Stimulated activated naive CD8-positive, alpha-beta T cell treated with anti-CD3 and anti-CD28 coated beads, Interleukin-15, amount 100 ng/mL, for 72 hours (primary cell): ENCODE measurements at regions not wholly inside any gene's neighbourhood (a gene's known extent, or its start where the extent isn't known, plus 50 kb on each side); places are given as distances from the start of the nearest gene placed in this dataset.
A peak's percentile ranks its signal among the peaks of the same experiment; 100 is the strongest.
"Not testable (repeated sequence)": the region's sequence is repeated elsewhere in the genome, so short reads cannot be mapped to it uniquely, and the experiment has no call there.

Experiments
- ATAC-seq: fragments of 150-1000 bp; cut with Tn5 transposase; 2 replicates; pipeline ENCODE4 v1.10.0; 2021; ENCODE audit warnings: mild to moderate bottlenecking, moderate library complexity
- DNase-seq, 2 donors: peaks; one replicate each; pipeline ENCODE4 v3.0.0; 2021 to 2022
- H3K27ac Mint-ChIP-seq, 2 donors: one replicate each; pipeline ENCODE4 v1.8.0; 2022; ENCODE audit warnings: mild to moderate bottlenecking in 2 of 2, mixed read lengths in 2 of 2, moderate library complexity in 2 of 2
- H3K27me3 Mint-ChIP-seq: one replicate; pipeline ENCODE4 v1.8.0; 2022; ENCODE audit warnings: mixed read lengths
- H3K4me1 Mint-ChIP-seq: one replicate; pipeline ENCODE4 v1.8.0; 2022; ENCODE audit warnings: mild to moderate bottlenecking, mixed read lengths
- H3K4me3 Mint-ChIP-seq, 2 donors: one replicate each; pipeline ENCODE4 v1.8.0; 2022; ENCODE audit warnings: mild to moderate bottlenecking in 2 of 2, mixed read lengths in 2 of 2, moderate library complexity in 1 of 2
- H3K9me3 Mint-ChIP-seq, 2 donors: one replicate each; pipeline ENCODE4 v1.8.0; 2022; ENCODE audit warnings: mixed read lengths in 2 of 2

GRCh38 chr9:97248252-97248651 is 59.2 kb upstream of the CCDC180 start:
- not testable (repeated sequence) for H3K4me1 Mint-ChIP-seq, H3K27me3 Mint-ChIP-seq, H3K9me3 Mint-ChIP-seq, H3K4me3 Mint-ChIP-seq, ATAC-seq, DNase-seq, H3K27ac Mint-ChIP-seq

GRCh38 chr9:97243606-97244005 is 63.9 kb upstream of the CCDC180 start:
- no peak for ATAC-seq
- H3K27me3 Mint-ChIP-seq = no peaks in the 10 kb centered on the region
- peaks cover 9% of the 10 kb centered on the region for H3K4me1 Mint-ChIP-seq
- H3K9me3 Mint-ChIP-seq = no peaks in the 10 kb centered on the region
- no peak overlapping the region for H3K4me3 Mint-ChIP-seq
- H3K27ac Mint-ChIP-seq = no peak overlapping the region
- no peak for DNase-seq

GRCh38 chr9:97241430-97241829 is 66.0 kb upstream of the CCDC180 start:
- not testable (repeated sequence) for H3K27me3 Mint-ChIP-seq, H3K27ac Mint-ChIP-seq, H3K4me3 Mint-ChIP-seq, ATAC-seq, H3K9me3 Mint-ChIP-seq, DNase-seq
- peaks cover 18% of the 10 kb centered on the region for H3K4me1 Mint-ChIP-seq

GRCh38 chr9:97237951-97238889 is 69.2 kb upstream of the CCDC180 start:
- peak; percentile 78 to 88 for DNase-seq
- H3K27me3 Mint-ChIP-seq = no peaks in the 10 kb centered on the region

GRCh38 chr9:97237311-97237786 is 70.1 kb upstream of the CCDC180 start:
- ATAC-seq (no peak), DNase-seq (no peak)
- Mint-ChIP-seq H3K27ac (peak overlapping the region; percentile 42 to 84), H3K4me1 (peaks cover 18% of the 10 kb centered on the region), H3K27me3 (no peaks in the 10 kb centered on the region), H3K9me3 (no peaks in the 10 kb centered on the region), H3K4me3 (peak overlapping the region; percentile 88 to 92)

More at GRCh38 chr9:97237951-97238889, 69.2 kb upstream of the CCDC180 start:
- ATAC-seq = peak; percentile 98
- peak overlapping the region; percentile 88 to 92 for H3K4me3 Mint-ChIP-seq
- H3K4me1 Mint-ChIP-seq = peaks cover 18% of the 10 kb centered on the region
- no peaks in the 10 kb centered on the region for H3K9me3 Mint-ChIP-seq
- peak overlapping the region; percentile 89 to 97 for H3K27ac Mint-ChIP-seq

GRCh38 chr9:97233009-97233400 is 74.5 kb upstream of the CCDC180 start:
- H3K4me1 Mint-ChIP-seq, H3K9me3 Mint-ChIP-seq, H3K27ac Mint-ChIP-seq, DNase-seq, H3K4me3 Mint-ChIP-seq, ATAC-seq, H3K27me3 Mint-ChIP-seq: not testable (repeated sequence)

GRCh38 chr9:97232060-97233008 is 75.1 kb upstream of the CCDC180 start:
- not testable (repeated sequence) for ATAC-seq, H3K4me1 Mint-ChIP-seq, H3K27ac Mint-ChIP-seq, H3K4me3 Mint-ChIP-seq, H3K27me3 Mint-ChIP-seq, DNase-seq, H3K9me3 Mint-ChIP-seq

GRCh38 chr9:97222393-97222792 is 85.1 kb upstream of the CCDC180 start:
- Mint-ChIP-seq H3K27me3 (peaks cover 72% of the 10 kb centered on the region), H3K4me3 (peak overlapping the region; percentile 9 to 92)
- DNase-seq, ATAC-seq, H3K9me3 Mint-ChIP-seq, H3K27ac Mint-ChIP-seq, H3K4me1 Mint-ChIP-seq: not testable (repeated sequence)

- H3K9me3 Mint-ChIP-seq, H3K4me1 Mint-ChIP-seq: not testable (repeated sequence)
- Mint-ChIP-seq H3K27me3 (peaks cover 78% of the 10 kb centered on the region), H3K27ac (peak overlapping the region; percentile 0 to 83), H3K4me3 (peak overlapping the region; percentile 81 to 92)
- DNase-seq (peak; percentile 48 to 67), ATAC-seq (peak; percentile 96)
Measured at GRCh38 chr9:97221478-97222355, 85.7 kb upstream of the CCDC180 start.

GRCh38 chr9:97220894-97221477 is 86.5 kb upstream of the CCDC180 start:
- ATAC-seq (peak; percentile 53), DNase-seq (no peak)
- H3K27me3 Mint-ChIP-seq = peaks cover 81% of the 10 kb centered on the region
- H3K27ac Mint-ChIP-seq = peak overlapping the region; percentile 0 to 83
- H3K4me3 Mint-ChIP-seq = peak overlapping the region; percentile 81 to 92
- H3K4me1 Mint-ChIP-seq = peaks cover 7% of the 10 kb centered on the region
- H3K9me3 Mint-ChIP-seq = no peaks in the 10 kb centered on the region

- peak overlapping the region in 1 of 2 donors; percentile 47 for H3K4me3 Mint-ChIP-seq
- peaks cover 82% of the 10 kb centered on the region for H3K27me3 Mint-ChIP-seq
- ATAC-seq, H3K4me1 Mint-ChIP-seq, H3K27ac Mint-ChIP-seq, DNase-seq, H3K9me3 Mint-ChIP-seq: not testable (repeated sequence)
Measured at GRCh38 chr9:97220396-97220795, 87.1 kb upstream of the CCDC180 start.

- H3K9me3 Mint-ChIP-seq, ATAC-seq, H3K4me1 Mint-ChIP-seq, H3K4me3 Mint-ChIP-seq, H3K27ac Mint-ChIP-seq, DNase-seq: not testable (repeated sequence)
- H3K27me3 Mint-ChIP-seq = peaks cover 88% of the 10 kb centered on the region
Measured at GRCh38 chr9:97219443-97220140, 87.9 kb upstream of the CCDC180 start.

GRCh38 chr9:97215127-97215526 is 92.3 kb upstream of the CCDC180 start:
- not testable (repeated sequence) for ATAC-seq, H3K4me1 Mint-ChIP-seq, H3K27ac Mint-ChIP-seq, H3K9me3 Mint-ChIP-seq, H3K4me3 Mint-ChIP-seq, DNase-seq
- H3K27me3 Mint-ChIP-seq = peaks cover 46% of the 10 kb centered on the region

GRCh38 chr9:97214556-97214955 is 92.9 kb upstream of the CCDC180 start:
- peaks cover 40% of the 10 kb centered on the region for H3K27me3 Mint-ChIP-seq
- not testable (repeated sequence) for DNase-seq, H3K27ac Mint-ChIP-seq, H3K9me3 Mint-ChIP-seq, H3K4me1 Mint-ChIP-seq, H3K4me3 Mint-ChIP-seq, ATAC-seq
